AG04450 (cell line): ENCODE measurements at regions not wholly inside any gene's neighbourhood (a gene's known extent, or its start where the extent isn't known, plus 50 kb on each side); places are given as distances from the start of the nearest gene placed in this dataset.
"Not testable (repeated sequence)": the region's sequence is repeated elsewhere in the genome, so short reads cannot be mapped to it uniquely, and the experiment has no call there.

Source experiments
- CTCF ChIA-PET: fragments of 300-600, 350-600 bp; formaldehyde crosslinking; extraction: SDS; loops from one replicate; lab custom pipeline; 2022; ENCODE audit warnings: antibody characterized with exemption, inconsistent platforms; lab: Charles Lee
- POLR2A ChIA-PET: fragments of 350-600 bp; formaldehyde crosslinking; extraction: SDS; loops from one replicate; lab custom pipeline; 2021; ENCODE audit warnings: antibody characterized with exemption, inconsistent platforms; lab: Yijun Ruan, JAX
- DNase-seq: peaks from one replicate; pipeline ENCODE4 v3.0.0-alpha.2; 2011; ENCODE audit warnings: low read depth, low spot score
- H3K27ac ChIP-seq: one replicate; pipeline ENCODE4 v1.5.1; 2012; ENCODE audit warnings: low read depth, low read length, control low read depth
- H3K27me3 ChIP-seq: one replicate; pipeline ENCODE4 v1.6.0; 2012; ENCODE audit warnings: low read length; ENCODE audit not compliant: control insufficient read depth, insufficient read depth
- H3K4me3 ChIP-seq: 2 replicates; pipeline ENCODE4 v1.5.1; 2011; ENCODE audit warnings: mild to moderate bottlenecking, low read depth, low read length, control low read depth
- H3K9me3 ChIP-seq: 2 replicates; pipeline ENCODE4 v1.5.1; 2012; ENCODE audit warnings: low read length; ENCODE audit not compliant: control insufficient read depth, insufficient read depth
- TF ChIP-seq, protein P1 (sequence below): IDR thresholded peaks from 2 replicates; pipeline ENCODE4 v1.5.1; 2011; ENCODE audit warnings: low read depth, low read length, control low read depth, inconsistent platforms

DNA sequence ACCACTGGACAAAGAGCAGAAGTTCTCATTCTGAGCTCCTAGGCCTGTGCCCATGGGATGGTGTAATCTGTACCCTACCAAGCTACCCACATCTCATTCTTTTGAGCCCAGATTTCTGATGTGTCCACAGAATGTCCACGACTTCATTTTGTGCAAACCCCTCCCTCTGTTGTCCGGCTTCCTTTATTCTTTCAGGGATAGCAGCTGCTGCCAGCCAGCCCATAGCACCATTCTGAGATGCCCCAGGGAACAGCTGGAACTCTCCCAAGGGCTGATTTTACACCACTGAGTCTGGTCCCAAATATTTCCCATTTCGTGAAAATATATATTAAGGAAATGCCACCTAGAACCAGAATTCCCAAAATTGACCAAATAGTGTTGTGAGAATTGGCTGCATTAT lies 236.6 kb downstream of the SATB1 start:
- ChIA-PET POLR2A (no interaction called here), CTCF (no interaction called here)
- H3K9me3 ChIP-seq = no peaks in the 10 kb centered on the region
- H3K27ac ChIP-seq = no peak overlapping the region
- no peak for DNase-seq
- no peaks in the 10 kb centered on the region for H3K27me3 ChIP-seq
- no peak overlapping the region for H3K4me3 ChIP-seq
- TF ChIP-seq, protein P1, sequence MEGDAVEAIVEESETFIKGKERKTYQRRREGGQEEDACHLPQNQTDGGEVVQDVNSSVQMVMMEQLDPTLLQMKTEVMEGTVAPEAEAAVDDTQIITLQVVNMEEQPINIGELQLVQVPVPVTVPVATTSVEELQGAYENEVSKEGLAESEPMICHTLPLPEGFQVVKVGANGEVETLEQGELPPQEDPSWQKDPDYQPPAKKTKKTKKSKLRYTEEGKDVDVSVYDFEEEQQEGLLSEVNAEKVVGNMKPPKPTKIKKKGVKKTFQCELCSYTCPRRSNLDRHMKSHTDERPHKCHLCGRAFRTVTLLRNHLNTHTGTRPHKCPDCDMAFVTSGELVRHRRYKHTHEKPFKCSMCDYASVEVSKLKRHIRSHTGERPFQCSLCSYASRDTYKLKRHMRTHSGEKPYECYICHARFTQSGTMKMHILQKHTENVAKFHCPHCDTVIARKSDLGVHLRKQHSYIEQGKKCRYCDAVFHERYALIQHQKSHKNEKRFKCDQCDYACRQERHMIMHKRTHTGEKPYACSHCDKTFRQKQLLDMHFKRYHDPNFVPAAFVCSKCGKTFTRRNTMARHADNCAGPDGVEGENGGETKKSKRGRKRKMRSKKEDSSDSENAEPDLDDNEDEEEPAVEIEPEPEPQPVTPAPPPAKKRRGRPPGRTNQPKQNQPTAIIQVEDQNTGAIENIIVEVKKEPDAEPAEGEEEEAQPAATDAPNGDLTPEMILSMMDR = no peak

DNA sequence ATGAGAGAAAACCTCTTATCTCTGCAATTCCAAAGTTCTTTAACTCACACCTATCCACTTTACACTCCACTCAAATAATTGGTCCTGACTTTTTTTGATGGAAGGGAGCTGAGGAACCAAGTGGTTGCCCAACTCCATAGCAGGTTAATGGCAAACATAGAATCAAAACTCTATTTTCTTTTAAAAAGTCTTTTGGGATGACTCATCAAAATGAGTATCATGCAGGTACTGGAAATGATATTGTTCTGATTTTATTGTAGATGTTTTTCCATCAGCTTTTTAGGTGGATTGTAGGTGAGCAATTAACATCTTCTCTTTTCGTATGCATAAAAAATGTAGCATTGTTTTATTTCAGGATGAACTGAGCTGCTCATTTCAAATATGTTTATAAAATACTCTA lies 239.5 kb downstream of the SATB1 start:
- Histone ChIP-seq H3K9me3 (no peaks in the 10 kb centered on the region), H3K4me3 (no peak overlapping the region), H3K27ac (no peak overlapping the region), H3K27me3 (no peaks in the 10 kb centered on the region)
- TF ChIP-seq, protein P1 = no peak
- CTCF ChIA-PET = no interaction called here
- POLR2A ChIA-PET = no interaction called here
- no peak for DNase-seq

DNA sequence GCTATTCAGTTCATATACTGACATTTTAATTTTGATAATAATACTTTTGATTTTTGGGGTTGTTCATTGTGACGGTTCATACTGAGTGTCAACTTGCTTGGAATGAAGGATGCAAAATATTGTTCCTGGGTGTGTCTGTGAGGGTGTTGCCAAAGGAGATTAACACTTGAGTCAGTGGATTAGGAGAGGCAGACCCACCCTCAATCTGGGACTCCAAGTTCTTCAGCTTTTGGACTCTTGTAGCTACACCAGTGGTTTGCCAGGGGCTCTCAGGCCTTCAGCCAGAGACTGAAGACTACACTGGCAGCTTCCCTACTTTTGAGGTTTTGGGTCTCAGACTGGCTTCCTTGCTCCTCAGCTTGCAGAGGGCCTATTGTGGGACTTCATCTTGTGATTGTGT lies 242.2 kb downstream of the SATB1 start:
- DNase-seq, POLR2A ChIA-PET, H3K27me3 ChIP-seq, H3K9me3 ChIP-seq, CTCF ChIA-PET, H3K4me3 ChIP-seq, H3K27ac ChIP-seq: not testable (repeated sequence)

DNA sequence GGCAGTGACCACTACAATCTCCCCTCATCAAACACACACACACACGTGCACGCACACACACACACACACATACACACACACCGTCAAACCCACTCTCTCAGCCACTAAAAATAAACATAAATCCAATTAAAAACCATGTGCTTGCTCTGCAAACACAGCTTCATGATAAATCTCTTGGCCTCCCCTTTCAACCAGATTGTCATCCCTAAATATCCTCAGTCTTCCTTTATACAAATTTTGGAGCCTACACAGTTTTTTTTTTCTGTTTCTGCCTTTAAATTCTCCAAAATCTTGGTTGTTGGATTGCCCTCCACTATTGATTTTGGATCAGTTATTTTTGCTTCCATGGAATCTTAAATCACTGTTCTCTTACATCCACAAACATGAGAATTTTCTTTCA lies 245.6 kb downstream of the SATB1 start:
- CTCF ChIA-PET = no interaction called here
- Histone ChIP-seq H3K9me3 (no peaks in the 10 kb centered on the region), H3K27ac (no peak overlapping the region), H3K4me3 (no peak overlapping the region), H3K27me3 (no peaks in the 10 kb centered on the region)
- POLR2A ChIA-PET = no interaction called here
- TF ChIP-seq, protein P1 = no peak
- no peak for DNase-seq

DNA sequence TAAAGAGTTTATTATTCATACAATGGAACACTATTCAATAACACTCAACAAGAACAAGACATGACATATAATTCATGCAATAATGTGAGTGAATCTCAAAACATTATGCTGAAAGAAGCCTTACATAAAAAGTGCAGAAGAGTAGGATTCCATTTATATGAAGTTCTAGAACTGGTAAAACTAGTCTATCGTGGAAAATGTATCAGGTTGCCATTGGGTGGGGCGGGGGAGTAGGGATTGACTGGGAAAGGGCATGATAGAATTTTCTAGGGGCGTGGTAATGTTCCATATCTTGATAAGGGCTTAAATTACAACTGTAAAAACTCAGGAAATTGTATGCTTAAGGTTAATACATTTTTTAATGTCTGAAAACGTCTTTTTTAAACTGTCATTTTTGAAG lies 247.9 kb downstream of the SATB1 start:
- DNase-seq = no peak
- TF ChIP-seq, protein P1 = no peak
- POLR2A ChIA-PET = no interaction called here
- H3K4me3 ChIP-seq = no peak overlapping the region
- H3K27me3 ChIP-seq = no peaks in the 10 kb centered on the region
- H3K27ac ChIP-seq = no peak overlapping the region
- no peaks in the 10 kb centered on the region for H3K9me3 ChIP-seq
- CTCF ChIA-PET = no interaction called here

DNA sequence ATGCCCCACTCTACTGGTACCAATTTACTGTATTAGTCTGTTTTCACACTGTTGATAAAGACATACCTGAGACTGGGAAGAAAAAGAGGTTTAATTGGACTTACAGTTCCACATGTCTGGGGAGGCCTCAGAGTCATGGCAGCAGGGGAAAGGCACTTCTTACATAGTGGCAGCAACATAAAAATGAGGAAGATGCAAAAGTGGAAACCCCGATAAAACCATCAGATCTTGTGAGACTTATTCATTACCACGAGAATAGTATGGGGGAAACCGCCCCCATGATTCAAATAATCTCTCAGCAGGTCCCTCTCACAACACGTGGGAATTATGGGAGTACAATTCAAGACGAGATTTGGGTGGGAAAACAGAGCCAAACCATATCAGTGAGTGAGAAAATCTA lies 251.2 kb downstream of the SATB1 start:
- CTCF ChIA-PET, POLR2A ChIA-PET, H3K27me3 ChIP-seq, DNase-seq, H3K4me3 ChIP-seq, H3K9me3 ChIP-seq, H3K27ac ChIP-seq: not testable (repeated sequence)
